HG03159 (cell line): ENCODE measurements at regions not wholly inside any gene's neighbourhood (a gene's known extent, or its start where the extent isn't known, plus 50 kb on each side); places are given as distances from the start of the nearest gene placed in this dataset.

Experiments used
- ATAC-seq: cut with Tn5 transposase; IDR thresholded peaks from one replicate; pipeline ENCODE4 v1.9.1; 2021; ENCODE audit warnings: mild to moderate bottlenecking, moderate library complexity; ENCODE audit not compliant: unreplicated experiment

DNA sequence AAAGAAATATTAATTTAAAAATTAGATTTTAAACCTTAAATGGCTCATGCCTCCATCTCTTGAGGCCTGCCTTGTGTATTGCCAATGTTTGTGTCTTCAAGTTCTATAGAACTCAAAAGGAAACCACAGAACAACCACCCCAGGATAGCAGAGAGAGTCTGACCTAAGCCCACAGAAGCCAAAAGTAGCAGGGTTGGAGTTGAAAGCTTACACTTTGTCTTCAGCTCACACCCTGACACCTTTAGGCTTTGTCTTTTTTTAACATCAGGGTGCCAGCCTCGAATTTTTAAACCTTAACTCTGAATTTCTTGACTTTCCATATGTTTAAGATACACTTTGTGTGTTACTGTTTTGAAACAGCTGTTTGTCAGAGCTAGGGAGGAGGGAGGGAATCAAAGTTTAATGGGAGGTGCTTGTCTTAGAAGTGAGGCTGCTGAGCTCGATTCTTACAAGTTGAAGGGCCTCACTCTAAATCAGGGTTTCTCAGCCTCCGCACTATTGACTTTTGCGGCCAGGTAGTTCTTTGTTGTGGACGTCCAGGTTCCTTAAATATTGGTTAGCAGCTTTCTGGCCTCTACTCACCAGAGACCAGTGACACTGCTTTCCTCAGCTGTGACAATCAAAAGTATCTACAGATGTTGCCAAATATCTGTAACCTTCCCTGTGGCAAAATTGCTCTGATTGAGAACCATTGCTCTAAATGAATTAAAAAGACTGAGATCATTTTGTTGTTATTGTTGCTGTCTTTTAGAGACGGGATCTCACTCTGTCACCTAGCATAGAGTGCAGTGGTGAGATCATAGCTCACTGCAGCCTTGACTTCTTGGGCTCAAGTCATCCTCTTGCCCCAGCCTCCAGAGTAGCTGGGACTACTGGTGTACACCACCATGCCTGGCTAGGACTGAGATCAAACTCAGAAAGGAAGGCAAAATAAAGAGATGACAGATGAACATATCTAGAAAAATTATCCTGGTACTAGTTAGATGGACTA is 139.2 kb upstream of the EOMES start:
- no peak for ATAC-seq

DNA sequence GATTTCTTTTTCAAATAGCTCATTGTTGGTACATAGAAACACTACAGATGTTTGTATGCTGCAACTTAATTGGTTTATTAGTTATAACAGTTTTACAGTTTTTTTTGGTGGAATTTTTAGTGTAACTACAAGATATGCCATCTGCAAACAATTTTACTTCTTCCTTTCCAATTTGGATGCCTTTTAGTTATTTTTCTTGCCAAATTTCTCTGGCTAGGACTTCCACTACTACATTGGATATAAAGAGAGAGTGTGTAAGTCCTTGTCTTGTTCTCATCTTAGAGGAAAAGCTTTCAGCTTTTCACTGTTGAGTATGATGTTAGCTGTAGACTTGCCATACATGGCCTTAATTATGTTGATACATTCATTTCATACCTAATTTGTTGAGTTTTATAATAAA is 143.6 kb upstream of the EOMES start:
- no peak for ATAC-seq

DNA sequence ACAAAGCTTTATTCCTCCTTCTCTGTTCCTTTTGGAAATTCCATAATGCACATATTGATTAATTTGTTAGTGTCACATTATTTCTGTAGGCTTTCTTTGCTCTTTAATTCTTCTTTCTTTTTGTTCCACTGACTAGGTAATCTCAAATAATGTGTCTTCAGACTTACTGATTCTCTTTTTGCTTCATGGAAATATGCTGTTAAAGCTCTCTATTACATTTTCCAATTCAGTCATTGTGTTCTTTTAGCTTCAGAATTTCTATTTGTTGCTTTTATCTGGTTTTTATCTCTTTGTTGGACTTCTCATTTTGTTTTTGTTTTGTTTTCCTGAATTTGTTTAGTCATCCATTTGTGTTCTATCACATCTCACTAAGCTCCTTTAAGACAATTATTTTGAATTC is 147.0 kb upstream of the EOMES start:
- ATAC-seq, result no peak

DNA sequence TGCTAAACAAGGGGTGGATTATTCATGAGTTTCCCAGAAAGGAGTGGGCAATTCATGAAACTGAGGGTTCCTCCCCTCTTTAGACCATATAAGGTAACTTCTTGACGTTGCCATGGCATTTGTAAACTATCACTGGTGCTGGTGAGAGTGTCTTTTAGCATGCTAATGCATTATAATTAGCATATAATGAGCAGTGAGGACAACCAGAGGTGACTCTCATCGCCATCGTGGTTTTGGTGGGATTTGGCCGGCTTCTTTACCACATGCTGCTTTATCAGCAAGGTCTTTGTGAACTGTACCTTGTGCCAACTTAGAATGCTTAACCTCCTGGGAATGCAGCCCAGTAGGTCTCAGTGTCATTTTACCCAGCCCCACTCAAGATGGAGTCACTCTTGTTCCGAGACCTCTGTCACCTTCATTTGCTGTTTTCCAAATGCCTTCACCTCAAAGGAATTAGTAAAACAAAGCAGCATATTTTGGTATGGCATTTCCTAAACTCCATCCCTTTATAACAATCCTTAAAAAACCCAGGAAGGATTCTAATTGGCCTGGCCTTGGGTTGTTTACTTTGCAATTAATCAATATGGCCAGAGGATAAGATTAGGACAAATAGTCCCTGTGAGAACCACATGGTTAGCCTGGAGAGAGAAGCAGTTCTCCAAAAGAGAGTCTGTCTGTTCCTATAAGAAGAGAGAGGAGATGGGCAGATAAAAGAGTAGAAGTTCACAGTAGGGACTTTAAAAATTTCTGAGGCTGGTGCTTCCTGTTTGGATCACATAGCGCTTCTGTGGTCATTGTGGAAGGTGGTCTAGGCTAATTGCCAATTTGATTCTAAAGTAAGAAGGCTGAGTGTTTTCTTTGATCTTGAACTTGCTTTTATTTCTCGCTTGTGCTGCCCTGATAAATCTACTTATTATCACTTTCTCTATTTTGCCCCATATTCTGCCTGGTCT is 155.2 kb upstream of the EOMES start:
- ATAC-seq, result no peak

DNA sequence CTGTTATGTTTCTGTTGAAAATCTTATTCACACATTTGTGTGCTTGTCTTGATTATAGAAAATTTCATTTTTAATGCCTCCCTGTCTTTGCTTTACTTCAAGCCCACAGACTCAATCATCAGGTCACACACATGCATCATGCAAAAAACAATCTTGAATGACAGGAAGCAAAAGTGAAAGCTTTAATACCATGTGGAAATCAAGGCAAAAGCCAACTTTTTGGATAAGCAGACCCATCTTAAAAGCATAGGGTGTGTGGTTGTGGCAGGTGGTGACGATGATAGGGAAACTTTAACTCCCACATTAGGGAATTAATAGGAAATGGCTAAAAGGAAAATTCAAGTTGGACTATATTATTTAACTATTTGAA is 155.9 kb upstream of the EOMES start:
- no peak for ATAC-seq

DNA sequence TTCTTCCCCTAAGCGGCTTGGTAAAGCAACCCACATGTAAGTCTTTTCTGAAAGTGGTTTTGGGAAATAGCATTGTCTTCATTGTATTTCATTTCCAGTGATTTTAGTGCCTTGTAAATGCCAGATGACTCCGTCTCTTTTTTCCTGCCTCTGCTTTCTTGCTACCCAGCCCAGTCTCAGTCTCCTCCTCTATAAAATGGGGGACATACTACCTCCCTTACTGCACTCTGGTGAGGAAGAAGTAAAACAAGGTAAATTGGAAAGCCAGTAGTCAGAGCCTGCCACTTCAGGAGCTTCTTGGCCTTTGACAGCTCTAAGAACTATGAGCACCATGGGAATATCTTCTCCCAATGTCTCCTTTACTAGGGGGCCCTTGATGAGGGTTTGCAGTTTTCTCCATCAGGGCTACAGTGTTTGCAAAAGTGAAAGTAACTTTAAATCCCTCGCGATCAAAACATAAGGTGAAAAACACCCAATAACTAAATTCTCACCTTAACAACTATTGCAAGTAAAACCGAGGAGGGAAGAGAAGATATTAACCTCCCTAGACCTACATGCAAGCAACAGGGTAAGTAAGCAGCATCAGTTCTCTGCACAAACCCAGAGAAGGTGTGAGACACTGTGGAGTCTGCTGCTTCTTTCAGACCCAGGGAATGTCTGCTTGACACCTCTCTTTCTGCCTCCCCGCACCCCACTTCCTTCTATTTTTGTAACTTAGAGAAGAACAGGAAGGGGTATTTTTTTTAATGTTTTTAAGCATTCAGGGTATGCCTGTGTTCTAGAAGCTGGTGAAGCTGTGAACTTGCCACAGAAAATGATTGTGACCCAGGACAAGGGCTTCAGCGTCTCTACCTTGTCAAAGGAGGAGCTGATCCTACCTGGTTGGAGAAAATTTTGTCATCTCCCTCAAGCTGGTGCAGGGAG is 159.1 kb upstream of the EOMES start:
- ATAC-seq, result peak; percentile 44

DNA sequence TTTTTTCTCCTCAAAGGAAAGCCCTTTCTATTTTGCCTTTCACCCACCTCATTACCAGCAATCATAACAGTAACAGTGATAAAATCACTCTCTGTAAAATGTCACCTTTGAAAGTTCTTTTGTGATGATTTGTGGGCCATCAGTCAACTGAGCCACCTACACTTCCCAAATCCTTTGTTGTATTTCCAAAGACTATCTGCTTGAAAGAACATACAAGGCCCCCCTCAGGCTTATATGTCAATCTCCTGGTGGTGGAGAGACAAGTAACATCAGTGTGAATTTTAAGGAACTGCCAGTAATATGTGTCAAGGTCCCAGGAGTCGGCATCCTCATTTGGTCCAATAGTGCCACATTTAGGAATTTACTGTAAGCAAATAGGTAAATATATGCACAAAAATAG is 161.1 kb upstream of the EOMES start:
- no peak for ATAC-seq

DNA sequence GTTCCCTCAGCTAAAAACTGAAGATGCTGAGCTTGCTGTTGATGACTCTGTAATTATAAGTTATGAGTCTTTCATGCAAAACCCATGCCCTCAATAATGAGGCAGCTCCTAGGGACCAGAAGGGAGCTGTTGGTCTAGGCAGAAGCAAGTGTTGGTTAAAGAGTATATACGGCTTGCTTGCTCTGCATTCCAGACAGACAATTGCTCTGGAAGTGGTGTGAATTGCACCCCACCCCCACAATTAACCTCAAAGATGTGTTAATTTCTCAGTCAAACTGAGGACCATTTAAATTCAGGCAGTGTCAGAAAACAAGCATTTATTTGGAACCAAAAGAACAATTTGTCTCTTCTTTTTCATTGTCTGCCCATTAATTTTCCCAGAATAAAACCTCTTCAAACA is 163.5 kb upstream of the EOMES start:
- ATAC-seq, result no peak

DNA sequence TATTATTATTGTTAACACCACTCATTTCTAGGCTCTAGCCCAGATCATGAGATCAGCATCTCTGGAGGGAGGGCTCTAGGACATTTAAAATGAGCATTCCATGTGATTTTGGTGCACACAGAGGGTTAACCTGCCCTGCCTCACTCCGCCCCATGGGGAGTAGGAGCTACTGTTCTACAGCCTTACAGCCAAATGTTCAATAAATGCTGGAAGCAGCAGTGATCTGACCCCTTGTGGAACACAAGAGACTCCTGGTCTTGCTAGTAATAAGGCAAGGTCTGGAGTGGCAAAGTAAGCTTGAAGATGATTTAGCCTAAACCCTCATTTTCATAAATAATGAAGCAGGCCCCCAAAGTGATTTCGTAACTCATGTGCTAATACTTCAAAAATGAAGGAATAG is 166.4 kb upstream of the EOMES start:
- no peak for ATAC-seq

DNA sequence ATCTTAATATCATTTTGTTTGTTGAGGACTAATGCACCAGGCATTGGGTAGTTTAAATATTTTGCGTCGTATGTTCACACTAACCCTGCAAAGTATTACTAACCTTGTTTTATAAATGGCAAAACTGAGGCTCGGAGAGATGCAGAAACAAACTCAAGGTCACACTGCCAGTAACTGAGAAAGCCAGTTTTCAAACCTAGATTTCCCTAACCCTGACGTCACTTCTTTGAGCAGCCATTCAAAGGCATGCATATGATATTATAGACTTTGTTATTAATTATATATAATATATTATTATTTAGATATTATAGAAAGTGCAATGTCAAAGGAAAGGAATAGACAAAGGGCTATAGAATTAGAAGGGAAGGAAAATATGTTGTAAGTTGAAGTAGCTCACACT is 167.6 kb upstream of the EOMES start:
- ATAC-seq, result no peak

DNA sequence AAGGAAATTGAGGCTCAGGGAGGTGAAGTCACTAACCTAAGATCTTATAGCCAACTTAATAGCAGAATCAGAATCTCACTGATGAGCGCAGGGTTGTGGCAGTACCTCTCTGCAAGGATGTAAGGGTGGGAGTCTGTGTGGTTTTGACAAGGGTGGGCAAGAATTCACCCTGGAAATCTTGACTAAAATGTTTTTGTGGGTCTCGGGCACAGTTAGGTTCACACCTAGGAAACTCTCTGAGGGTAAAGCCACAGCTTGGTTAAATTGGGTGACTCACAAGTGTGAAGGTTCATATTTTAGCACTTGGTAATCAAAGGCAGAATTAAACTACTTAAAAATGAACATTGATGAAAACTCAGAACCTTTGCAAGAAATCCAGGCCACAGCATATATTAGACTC is 178.2 kb upstream of the EOMES start:
- no peak for ATAC-seq

DNA sequence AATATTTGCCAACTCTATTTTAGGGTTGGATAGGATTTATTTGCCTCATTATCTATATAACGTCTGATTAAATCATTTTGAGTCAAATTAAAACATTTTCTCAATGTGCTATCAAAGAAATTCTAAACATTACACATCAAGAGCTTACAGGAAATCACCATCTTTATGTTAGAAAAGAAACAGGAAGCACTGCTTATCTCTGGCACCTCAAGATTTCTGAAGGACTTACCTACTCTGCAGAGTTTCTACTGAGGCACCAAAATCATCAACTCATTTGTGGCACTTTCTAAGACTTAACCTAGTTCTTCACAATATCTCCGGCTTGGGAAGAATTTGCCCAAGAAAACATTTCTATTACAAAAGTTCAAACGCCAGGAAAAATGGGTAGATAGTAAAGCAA is 181.3 kb upstream of the EOMES start:
- ATAC-seq, result no peak

DNA sequence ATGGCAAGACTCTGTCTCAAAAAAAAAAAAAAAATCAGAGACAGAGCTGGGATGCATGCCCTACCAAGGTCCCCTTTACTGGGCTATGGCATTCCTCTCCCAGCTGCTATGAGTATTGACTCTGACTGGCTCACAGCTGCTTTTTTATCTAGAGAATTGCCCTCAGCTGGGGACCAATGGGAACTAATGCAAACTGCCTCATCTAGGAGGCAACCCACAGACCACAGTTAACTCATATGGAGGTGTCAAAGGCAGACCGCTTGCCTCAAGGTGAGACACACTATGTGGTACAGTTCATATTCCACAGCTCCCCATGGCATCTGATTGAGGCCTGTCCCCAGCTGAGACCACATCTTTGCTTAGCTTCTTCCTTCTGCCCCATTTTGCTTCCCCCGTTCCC is 183.5 kb upstream of the EOMES start:
- no peak for ATAC-seq

DNA sequence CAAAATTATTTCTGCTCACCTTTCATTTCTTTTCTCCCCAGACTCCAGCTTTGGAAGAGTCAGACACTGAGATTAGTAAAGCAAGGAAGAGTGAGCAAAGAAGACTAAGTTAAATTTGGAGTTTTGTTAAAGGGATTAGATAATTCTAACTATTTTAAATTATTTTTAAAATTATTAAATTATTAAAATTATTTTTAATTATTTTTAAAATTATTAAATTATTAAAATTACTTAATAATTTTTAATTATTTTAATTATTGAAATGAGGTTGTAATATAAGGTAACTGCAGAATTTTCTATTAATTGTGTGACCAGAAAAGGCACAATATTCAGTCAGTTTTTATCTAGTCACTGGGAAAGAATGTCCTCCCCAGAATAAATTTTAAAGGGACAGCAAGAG is 185.0 kb upstream of the EOMES start:
- ATAC-seq, result no peak

DNA sequence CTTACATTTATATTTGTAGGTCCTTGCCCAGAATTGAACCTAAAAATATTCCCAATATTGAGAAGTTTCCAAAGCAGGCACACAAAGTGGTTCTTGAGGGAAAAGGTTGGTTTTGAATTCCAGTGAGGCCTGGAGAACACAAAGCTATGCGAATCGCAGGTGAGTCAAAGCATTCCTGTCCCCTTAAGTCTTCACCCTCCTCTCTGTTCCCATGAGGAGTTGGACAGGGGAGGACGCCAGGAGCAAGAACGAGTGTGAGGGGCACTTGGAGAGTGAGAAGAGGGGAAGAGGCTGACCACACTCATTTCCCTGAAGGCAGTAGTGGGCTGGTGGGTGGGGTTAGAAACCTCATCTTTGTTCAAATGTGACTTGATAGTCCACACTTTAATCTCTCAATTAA is 185.8 kb upstream of the EOMES start:
- no peak for ATAC-seq

DNA sequence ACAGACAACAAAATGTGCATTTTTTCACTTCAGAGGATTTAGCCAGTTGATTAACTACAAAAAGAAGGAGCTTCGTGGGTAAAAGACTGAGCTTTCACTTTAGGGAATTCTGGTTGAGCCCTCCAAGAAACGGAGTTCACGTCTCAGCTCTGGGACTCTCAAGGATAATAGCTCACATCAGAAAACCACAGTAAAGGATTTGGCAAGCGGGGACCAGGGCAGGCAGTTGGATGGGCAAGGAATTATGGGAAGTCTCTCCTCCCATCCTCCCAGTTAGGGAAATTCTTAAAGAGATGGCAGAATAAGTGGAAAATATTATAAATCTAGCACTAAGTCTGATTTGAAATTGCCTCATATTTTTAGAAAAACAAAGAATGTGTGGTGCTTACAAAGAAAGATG is 188.3 kb upstream of the EOMES start:
- ATAC-seq, result no peak

DNA sequence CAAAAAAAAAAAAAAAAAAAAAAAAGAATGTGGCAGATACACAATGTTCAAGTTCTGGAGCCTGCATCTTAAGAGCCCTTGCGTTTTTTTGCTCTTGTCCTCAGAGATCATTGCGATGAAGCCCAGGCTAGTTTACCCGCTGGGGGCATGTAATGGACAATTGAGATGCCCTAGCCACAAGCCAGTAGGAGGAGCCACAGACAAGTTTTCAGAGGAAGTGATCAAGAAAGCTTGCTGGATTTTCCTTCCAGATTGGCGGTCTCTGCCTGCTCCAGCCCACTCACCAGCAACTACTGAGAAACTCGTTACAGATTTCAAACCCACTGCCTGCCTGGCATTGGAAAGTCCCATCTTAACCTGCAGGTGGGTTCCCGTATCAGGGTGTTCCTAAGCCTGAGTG is 192.1 kb upstream of the EOMES start:
- ATAC-seq, result no peak

DNA sequence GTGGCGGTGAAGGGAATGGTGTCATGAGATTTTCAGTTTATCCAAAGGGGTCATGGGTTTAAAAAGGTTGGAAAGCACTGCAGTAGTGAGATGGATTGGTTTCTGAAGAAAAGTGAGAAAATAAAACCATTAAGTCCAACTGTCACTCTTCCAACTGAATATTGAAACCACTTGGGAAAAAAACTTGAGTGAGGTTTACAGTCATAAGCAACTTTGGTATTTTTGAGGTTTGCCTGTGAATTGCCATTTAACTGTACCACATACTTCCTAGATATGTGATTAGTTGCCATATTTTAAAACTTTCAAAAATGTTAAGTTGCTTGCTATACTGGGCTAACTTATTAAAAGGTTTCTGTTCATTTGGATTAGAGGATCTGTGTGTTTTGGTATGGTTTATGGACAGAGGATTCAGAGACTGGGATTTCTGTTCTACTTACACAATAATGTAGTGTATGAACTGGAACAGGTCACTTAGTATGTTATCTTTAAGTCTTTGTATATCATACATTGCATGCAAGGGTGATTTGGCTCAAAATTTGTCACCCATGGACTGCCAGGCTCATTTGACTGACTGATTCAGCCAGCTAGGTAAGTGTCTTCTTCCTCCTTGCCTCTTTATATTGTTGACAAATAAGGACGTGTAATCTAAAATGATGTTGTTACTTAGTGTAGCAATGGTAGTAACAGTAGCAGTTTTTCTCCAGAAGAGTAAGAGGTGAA is 201.4 kb upstream of the EOMES start:
- ATAC-seq, result no peak

DNA sequence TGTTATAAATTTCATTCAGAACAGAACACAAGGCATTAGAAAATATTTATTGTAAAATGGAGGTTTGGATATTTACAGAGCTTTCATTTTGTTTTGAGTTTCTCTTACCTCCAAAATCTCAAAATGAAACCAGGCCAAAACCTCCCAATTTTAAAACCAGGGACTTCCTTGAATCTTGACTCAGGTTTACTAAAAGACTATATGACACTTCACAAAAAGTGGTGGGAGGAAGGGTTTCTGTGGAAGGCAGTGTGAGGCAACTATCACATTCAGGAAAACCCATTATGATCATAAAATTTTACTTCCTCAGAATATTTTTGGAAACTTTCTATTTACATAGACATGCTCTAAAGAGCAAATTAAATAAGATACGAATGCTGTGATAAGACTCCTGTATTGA is 205.8 kb upstream of the EOMES start:
- ATAC-seq, result no peak

DNA sequence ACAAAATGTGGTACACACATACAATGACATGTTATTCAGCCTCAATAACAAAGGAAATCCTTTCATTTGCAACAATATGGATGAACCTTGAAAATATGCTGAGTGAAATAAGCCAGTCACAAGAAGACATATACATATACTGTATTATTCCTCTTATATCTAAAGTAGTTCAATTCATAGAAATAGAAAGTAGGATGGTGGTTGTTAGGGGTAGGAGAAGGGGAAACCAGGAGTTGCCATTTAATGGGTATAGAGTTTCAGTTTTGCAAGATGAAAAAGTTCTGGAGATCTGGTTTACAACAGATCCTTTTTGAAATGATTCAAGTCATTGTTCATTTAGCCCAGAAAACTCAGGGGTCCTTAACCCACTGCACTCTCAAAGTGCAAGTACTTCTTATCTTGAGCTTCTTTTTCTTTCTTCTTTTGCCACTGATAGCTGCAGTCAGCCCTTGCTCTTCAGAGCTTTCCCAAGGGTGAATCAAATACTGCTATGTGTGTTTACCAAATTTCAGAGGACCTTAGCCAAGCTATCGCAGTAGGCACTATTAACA is 208.0 kb upstream of the EOMES start:
- no peak for ATAC-seq
